ENCODE measurements at regions not wholly inside any gene's neighbourhood (a gene's known extent, or its start where the extent isn't known, plus 50 kb on each side); places are given as distances from the start of the nearest gene placed in this dataset.
"Not testable (repeated sequence)": the region's sequence is repeated elsewhere in the genome, so short reads cannot be mapped to it uniquely, and the experiment has no call there.

DNA sequence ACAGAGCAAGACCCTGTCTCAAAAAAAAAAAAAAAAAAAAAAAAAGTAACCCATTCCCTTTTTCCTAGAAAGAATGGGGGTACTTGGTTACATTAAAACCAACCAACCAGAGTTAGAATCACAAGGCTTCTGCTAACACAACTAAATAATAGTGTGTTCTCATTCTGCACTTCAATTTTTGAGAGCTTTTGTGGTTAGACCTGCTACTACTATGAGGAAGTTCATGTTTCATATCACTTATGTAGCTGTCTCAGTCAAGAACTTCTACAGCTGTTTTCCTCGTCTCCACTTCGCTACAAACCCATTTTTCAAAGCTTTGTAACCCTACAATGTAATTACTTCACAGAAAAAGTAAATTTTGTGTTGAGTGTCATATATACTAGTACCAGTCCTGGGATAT lies 58.3 kb downstream of the PDHA2 start:
- DNase-seq, result no peak

DNA sequence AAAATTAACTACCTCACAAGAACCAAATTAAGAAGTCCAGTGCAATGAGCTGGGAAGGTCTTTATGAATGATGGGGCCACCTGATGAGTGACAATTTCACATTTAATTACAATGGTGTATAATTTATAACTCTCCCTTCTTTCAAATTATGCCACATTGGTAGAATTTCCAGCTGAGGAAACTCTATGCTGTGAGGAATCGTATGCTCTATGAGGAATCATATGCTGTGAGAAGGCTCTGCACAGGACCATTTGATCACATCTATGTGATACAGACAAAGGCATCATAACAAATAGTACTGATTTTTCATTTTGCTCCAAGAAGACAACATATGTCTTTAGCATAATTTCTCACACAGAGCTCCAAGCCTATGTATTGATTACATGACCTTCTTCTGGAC lies 69.3 kb downstream of the PDHA2 start:
- no peak for DNase-seq

DNA sequence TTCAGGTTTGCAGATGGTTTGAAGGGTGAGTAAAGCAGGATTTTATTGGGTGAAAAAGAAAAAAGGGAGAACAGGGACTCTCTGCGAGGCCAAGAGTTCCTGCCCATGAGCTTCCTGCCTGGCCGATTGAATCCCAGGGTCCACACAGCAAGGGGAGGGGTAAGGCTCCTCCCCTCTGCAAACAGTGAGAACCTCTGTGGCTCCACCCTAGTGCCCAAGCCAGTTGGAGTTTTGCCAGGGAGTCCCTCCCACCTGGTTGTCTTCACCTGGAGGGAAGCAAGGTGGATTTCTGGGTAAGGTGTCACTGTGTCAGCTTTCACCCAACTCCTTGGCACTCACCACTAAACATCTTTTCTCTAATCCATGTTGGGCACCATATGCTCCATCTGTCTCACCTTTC lies 70.9 kb downstream of the PDHA2 start:
- no peak for DNase-seq

DNA sequence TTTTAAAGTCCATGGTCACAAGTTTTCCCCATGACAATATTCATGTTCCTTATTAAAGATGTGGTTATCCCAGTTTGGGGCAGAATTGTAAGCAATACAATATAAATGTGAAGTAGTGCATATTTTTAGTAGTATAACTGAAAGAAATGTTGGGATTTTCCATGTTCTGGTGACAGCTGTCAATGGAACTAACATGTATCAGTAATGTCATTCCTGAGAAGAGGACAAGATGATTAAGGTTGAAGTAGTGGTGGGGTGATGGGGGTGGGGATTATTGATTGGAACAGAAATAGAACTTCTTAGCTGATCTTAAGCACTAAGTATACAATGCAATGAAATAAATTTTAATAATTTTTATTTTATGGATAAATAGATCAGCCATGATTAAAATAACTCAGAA lies 81.6 kb downstream of the PDHA2 start:
- DNase-seq, result no peak

DNA sequence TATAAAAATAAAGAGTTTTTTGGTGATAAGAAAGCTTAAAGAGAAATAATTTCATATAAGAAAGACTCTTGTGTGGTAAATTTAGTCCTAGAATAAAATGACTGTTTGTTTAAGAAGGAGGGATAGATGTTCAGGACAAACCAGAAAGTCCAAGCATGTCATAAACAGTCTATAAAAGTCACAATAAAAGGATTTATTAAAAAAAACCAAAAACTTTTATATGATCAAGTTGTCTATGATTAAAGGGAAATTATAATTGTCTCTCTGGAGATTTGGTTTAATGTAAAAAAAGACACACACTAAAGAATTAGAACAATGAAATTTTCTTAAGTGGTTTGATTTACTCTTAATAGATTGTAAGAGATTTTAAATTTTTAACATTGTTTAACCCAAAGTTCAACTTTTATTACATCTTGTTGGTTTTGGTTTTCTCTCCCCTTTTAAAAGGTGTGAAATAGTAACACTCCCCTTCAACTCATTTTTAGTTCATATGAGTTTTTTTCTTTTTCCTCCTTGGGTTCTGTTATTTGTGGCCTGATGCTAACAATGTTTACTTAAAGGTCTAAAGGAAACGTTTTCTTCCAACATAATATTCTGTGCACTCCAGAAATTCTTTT lies 89.7 kb downstream of the PDHA2 start:
- no peak for DNase-seq

DNA sequence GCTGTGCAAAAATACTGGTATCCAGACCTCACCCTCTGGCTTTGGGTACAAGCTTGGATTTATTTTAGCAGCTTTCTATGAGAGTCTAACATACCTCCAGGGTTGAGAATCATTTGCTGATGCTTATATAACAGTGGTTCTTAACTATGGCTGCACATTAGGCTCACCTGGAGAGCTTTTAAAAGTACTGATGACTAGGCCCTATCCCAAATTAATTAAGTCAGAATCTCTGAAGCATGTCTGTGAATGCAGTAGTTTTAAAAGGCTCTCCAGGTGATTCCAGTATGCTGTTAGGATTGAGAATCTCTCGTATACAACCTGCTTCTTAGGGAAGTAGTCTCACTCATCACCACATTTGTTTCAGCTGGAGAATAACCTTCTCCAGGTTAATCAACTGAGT lies 99.2 kb downstream of the PDHA2 start:
- DNase-seq, result no peak

DNA sequence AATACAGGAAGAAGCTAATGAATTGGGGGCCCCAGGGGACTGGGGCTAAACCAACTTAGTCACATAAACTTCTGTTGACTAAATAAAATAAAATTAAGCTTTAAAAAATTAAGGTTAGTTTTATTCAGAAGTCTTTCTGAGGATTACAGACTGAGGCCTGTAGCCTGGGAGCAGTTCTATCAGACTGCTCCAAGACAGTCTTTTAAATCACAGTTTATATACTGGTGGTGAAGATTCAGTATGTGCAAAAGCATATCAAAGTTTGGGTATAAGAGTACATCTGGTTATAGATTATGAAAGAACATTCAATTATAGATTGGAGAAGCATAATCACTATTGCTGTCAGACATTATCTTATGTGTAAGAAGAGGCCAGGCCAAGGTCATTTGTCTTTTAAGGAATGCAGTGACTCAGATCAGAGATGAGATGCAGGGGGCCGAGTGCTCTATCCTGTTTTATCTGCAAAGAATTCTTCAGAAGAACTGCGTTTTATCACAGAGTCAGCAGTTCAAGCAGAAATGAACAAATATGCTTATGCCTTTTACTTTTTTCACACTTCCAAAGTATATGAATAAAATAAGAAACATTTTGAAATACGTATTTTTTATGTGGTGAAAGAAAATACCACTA lies 109.4 kb downstream of the PDHA2 start:
- no peak for DNase-seq

DNA sequence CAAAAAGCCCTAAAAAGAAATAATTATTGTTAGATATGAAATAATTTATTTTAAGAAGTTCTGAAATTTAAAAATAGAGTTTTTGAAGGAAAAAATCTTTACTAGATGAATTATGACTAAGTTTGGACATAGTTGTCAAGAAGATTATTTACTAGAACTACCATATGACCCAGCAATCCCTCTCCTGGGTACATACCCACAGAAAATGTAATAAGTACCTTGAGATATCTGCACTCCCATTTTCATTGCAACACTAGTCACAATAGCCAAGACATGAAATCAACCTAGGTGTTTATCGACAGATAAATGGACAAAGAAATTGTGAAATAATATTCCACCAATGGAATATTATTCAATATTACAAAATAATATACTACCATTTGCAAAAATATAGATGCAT lies 109.9 kb downstream of the PDHA2 start:
- no peak for DNase-seq

DNA sequence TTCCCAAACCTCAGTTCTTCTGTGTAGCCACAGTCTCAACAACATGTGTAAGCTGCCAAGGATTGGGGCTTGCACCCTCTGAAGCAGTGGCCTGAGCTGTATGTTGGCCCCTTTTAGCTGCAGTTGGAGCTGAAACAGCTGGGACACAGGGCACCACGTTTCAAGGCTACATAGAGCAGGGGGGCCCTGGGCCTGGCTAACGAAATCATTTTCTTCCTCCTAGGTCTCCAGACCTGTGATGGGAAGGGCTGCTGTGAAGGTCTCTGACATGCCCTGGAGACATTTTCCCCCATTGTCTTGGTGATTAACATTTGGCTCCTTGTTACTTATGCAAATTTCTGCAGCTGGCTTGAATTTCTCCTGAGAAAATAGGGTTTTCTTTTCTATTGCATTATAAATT lies 112.6 kb downstream of the PDHA2 start:
- DNase-seq, result not testable (repeated sequence)

DNA sequence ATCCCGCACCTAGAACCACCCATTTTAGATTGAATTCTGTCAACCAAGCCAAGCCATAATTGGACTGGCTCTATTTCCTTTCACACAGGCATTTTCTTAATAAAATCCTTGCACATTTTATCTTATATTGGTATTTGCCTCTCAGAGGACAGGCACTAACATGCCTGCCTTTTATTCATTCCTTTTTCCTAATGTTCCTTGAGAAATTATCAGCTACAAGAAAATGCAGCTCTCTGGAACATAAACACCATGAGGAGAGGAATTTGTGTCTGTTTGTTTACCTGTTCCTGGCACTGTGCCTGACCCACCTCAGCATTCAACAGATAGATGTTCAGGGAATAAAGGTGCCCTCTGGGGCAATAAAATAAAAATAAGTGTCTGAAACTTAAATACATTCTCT lies 116.2 kb downstream of the PDHA2 start:
- no peak for DNase-seq

DNA sequence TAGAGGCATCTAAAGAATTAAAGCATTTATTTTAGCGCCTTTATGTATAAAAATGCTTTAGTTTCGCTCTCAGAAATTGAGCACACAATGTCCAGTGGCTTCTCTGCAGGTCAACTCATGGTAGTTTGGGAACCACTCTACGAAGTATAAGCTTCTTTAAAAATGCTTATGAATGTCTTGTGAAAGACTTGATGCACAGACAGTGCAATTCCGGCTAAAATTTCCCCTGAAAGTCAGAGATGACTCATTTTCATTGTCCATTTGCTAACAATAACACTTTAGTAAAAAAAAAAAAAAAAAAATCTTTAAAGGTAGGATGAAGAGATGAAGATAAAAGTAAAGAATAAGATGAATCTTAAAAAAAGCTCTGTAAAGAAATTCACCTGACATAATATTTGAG lies 117.2 kb downstream of the PDHA2 start:
- DNase-seq, result no peak

DNA sequence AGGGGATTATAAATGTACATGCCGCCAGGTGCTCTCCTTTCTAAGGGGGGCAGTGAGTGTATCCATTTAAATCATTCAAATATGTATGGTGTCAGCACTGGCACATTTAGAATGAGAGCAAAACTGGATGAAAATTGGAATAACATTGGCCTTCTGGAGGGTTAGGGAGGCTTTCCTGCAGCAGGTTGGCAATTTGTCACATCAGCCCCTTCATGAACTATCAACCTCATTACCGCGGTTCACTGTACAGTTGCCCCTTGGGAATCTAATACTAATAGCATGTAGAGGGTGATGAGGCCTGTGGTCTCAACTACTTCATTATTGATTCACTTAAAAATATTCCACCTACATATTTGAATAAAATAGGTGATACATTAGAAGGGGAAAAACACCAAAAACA lies 117.9 kb downstream of the PDHA2 start:
- DNase-seq, result no peak

DNA sequence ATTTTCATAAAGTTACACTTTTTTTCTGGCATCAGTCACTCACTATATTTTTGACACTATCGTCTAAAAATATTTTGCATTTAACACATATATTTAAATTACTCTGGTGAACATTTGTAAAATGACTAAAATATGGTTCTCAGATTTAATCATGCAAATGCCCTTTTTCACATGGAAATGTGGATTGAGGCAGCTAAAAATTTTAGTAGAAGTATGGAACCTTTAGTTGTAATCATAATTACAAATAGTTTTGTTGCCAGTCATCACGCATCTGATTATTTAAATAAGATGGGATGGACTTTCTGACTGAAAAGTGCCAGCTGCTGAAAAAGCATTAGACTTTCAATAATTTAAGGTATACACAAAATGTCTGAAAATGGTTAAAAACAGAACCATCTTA lies 119.3 kb downstream of the PDHA2 start:
- no peak for DNase-seq

DNA sequence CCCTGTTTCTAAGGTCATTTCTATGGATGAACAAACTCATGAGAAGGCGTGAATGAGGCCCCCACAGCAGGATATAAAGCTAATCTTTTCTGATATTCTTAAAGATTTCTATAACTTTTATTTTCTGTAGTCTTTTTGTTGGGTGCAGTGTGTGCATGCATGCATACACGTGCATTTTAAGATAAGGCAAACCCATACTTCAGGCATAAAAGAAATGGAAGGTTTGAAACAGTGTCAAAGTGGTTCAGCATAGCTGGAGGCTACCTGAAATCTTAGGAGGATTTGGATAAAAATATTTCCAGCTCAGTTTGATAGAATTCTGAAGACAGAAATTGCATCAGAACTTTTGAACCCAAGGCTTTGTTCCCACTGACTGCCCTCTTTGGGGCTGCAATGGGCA lies 119.7 kb downstream of the PDHA2 start:
- DNase-seq, result no peak

DNA sequence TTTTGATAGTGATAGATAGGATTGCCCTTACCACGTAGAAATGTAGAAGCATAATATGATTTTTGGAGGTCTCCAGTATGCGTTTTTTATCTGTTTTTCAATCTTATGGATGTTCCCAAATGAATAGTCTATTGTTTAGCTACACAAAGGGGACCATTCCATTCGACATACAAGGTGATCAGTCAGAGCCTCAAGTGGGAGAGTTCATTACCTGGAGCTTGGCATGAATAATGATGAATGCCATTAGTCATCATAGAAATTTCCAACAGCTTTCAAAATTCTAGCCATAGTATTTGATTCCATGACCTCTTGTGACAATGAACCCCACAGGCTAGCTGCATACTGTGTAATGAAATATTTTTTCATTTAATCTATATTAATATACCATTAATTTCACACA lies 123.6 kb downstream of the PDHA2 start:
- no peak for DNase-seq

DNA sequence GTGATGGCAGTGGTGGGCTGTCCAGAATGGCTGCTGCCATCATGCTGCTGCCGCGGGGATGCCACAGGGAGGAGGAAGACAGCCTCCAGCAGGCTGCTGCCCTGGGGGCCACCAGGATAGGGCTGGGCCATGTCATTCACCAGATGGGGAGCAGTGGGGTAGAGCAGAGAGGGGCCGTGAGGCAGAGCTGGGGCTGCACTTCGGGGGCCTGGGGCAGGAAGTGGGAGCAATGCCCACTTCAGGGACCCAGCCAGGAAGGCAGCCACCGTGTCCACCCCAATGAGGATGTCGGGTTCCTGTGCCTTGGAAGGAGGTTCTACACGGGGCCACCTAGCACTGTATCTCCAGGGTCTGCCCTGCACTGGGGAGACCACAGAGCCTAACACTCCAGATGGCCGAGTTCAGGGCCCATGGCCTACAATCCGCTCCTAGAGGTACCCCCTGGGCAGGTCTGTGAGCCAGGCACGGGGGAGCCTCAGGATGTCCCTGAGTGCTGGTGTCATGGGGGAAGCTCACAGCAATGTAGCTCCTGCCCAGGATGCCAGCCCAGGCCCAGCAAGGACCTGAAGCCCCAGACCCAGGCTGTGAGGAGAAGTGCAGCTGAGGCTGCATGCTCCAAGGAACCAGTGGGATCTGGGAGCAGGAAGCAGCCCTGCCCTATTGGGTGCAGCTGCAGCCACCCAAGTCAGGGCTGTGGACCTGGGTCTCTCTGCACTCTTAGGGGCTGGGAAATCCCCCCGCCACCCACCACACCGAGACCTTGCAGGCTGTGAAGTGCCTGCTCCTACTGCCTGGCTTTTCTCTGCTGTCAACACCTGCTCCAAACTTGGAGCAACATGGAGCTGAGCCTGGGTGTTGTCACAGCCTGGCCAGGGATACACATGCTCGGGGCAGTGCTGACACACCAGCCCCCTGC lies 140.3 kb downstream of the PDHA2 start:
- DNase-seq, result no peak

DNA sequence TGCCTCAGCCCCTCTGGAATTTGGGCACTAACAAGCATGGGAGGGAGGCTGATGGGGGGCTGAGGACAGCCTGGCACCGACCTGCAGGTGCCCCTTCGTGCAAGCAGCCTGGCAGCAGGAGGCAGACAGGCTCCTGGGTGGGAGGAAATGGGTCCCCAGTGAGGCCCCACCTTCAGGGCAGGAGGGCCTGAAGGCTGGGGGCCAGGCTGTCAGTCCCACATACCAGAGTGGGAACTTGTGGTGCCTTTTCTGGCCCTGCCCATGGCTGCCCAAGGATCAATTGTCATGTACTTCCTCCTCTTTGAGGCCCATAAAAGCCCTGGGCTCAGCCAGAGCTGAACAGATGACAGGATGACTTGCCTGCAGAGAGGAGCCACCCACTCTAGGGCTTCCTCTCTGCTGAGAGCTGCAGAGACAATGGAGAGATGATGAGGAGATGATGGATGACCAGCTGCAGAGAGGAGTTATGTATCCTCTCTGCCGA lies 141.0 kb downstream of the PDHA2 start:
- DNase-seq, result no peak

DNA sequence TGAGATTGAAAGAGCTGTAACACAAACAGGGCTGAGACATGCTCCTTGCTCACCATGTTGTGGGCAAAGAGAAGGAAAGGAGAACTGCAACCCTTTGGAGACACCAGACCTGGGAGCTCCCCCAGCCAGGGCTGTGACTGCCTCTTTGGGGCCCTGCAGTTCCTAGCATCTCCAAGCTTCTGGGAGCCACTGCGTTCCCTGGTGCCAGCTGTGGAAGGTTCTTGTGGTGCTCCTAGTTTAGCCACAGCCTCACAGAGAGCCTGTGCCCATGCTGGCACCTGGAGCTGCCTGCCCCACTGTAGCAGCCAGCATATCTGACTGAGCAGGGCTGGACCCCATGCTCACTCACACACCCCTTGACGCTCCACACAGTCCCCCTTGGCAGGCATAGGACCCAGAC lies 141.7 kb downstream of the PDHA2 start:
- DNase-seq, result no peak

DNA sequence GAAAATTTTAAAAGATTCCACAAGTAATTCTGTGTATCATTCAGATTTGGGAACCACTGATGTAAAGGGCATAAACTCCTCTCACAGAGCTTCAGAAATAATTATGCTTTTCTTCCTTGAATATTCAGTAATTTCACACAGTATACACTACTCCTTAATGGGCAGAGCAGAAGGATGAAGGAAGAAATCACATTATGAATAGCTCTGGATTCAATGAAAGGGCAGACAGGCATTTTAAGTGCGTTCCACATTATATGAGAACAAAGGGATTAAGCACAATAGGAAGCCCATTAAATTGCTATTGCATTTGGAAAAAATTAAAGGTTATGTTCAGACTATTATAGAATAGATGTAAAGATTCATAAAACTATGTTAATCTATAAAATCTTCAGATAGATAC lies 142.6 kb downstream of the PDHA2 start:
- DNase-seq, result no peak

DNA sequence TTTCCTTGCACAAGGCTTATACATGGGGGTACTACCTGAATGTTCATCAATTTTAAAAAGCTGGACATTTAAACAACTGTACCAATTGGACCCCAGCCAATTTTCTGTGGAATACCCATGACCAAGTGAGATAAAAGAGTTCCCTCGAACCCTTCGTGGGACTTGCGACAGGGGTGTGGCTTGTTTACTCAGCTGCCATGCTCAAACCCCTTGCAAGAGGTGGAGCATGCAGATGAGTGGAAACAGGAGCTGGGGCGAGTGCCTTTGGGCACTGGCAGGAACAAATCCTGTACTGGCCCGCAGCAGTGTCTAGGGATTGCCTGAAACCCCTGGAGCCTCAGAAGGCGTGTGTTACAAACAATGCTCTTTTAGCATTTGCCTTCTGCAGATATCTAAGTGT lies 144.2 kb downstream of the PDHA2 start:
- DNase-seq, result peak; percentile 1

DNA sequence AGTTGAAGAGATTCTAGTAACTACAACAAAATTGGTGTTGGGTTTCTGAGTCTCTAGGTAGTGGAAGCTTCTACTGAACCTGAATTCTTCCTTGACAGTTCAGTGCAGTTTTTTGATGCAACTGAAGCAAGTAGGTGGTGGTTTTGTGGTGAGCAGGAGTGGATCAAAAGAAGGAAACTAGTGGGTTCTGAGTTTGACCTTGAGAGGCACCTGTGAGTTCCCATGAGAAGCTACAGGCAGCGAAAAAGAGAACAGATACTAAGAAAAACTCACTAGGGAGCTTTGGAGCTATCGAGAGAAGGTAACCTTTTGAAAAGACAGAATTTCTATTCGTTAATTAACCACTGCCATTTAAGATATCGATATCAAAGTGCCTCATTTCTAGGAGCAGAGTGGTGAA lies 145.2 kb downstream of the PDHA2 start:
- no peak for DNase-seq

DNA sequence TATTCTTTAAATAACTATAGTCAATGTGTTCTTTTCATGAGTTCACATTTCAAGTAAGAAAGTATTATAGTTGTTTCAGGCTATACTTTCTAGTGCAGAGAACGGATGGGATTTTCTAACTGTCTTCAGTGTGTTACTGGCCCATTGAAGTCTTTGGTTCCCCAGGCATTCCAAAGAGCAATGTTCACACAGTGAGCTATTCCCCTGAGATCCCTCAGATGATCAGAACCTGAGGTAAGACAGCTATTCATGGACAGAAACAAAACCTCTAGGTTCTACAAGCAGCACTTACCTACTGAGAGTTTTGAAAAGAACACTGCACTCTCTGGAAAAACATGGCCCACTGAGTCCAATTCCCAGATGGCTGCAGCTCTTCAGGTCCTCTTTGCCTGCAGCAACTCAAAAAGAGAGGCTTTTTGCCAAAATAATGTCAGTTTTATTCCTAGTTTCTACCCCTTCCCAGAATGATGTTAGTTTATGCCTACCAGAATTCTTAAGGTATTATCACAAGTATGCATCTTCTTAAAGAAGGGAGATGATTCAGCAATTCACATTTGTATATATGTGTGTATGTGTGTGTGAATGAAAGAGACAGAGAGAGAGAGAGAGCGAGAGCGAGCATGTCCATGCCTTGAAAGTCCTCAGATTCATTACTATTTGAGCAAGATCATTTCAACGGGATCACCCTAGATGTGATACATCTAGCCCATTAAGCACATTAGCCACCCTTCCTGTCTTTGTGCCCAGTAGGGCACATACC lies 146.1 kb downstream of the PDHA2 start:
- DNase-seq, result no peak

DNA sequence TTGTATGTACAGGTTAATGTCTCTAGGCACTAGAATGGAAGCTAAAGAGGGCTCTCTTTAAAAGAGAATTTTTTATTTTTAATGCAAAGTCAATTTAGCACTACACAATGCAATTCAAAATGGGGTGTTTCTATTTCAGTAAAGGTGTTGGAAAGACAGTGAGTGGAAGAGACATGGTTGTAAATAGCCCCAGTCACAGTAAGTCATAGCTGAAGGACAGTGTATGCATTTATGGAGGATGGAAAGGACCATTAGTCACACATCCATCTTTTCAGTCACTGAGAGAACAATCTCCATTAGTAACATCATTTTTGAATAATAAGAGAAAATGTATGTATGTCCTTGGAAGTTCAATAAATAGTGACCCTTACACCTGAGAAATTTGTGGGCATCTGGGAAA lies 148.0 kb downstream of the PDHA2 start:
- DNase-seq, result no peak
